Neural progenitor cell (in vitro differentiated cells): ENCODE measurements at regions not wholly inside any gene's neighbourhood (a gene's known extent, or its start where the extent isn't known, plus 50 kb on each side); places are given as distances from the start of the nearest gene placed in this dataset.

Source experiments
- DNase-seq: peaks from one replicate; pipeline ENCODE4 v3.0.0-alpha.2; 2016; ENCODE audit warnings: low spot score
- H2AFZ ChIP-seq: fragments of 200-600 bp; sonication (generic); replicated peaks from 2 replicates; pipeline ENCODE4 v1.6.1; 2016; ENCODE audit warnings: antibody characterized with exemption
- H3F3A ChIP-seq: fragments of 200-600 bp; sonication (generic); 2 replicates; pipeline ENCODE4 v1.6.1; 2016; ENCODE audit warnings: antibody characterized with exemption, low read depth
- H3K27ac ChIP-seq: fragments of 200-600 bp; sonication (generic); 2 replicates; pipeline ENCODE4 v1.5.1; 2016; ENCODE audit warnings: mild to moderate bottlenecking
- H3K27me3 ChIP-seq: fragments of 200-600 bp; sonication (generic); 2 replicates; pipeline ENCODE4 v1.6.1; 2016; ENCODE audit warnings: mild to moderate bottlenecking, moderate library complexity
- H3K36me3 ChIP-seq: fragments of 200-600 bp; sonication (generic); 2 replicates; pipeline ENCODE4 v1.5.1; 2016
- H3K4me1 ChIP-seq: fragments of 200-600 bp; sonication (generic); 2 replicates; pipeline ENCODE4 v1.6.1; 2016; ENCODE audit warnings: mixed run types
- H3K4me2 ChIP-seq: fragments of 200-600 bp; sonication (generic); 2 replicates; pipeline ENCODE4 v1.6.1; 2016
- H3K4me3 ChIP-seq: fragments of 200-600 bp; sonication (generic); 2 replicates; pipeline ENCODE4 v1.5.1; 2016
- H3K79me2 ChIP-seq: fragments of 200-600 bp; sonication (generic); 2 replicates; pipeline ENCODE4 v1.6.1; 2016; ENCODE audit warnings: low read depth
- H3K9ac ChIP-seq: fragments of 200-600 bp; sonication (generic); 2 replicates; pipeline ENCODE4 v1.6.1; 2016
- H3K9me3 ChIP-seq: fragments of 200-600 bp; sonication (generic); 2 replicates; pipeline ENCODE4 v1.5.1; 2016; ENCODE audit warnings: low read depth
- H4K20me1 ChIP-seq: fragments of 200-600 bp; sonication (generic); 2 replicates; pipeline ENCODE4 v1.6.1; 2016; ENCODE audit warnings: low read depth
- H3K27ac Mint-ChIP-seq: 3 replicates; pipeline ENCODE4 v1.8.0; 2021; ENCODE audit warnings: mixed read lengths
- H3K27me3 Mint-ChIP-seq: 2 replicates; pipeline ENCODE4 v1.8.0; 2022; ENCODE audit warnings: low read depth, mild to moderate bottlenecking, inconsistent platforms, moderate library complexity, mixed read lengths; ENCODE audit not compliant: insufficient read depth
- H3K36me3 Mint-ChIP-seq: 3 replicates; pipeline ENCODE4 v1.8.0; 2021; ENCODE audit warnings: mixed read lengths
- H3K4me1 Mint-ChIP-seq: 3 replicates; pipeline ENCODE4 v1.8.0; 2021; ENCODE audit warnings: mixed read lengths
- H3K4me3 Mint-ChIP-seq: 3 replicates; pipeline ENCODE4 v1.8.0; 2021; ENCODE audit warnings: mild to moderate bottlenecking, moderate library complexity, mixed read lengths
- H3K9me3 Mint-ChIP-seq: 3 replicates; pipeline ENCODE4 v1.8.0; 2020; ENCODE audit warnings: mixed read lengths
- CTCF ChIP-seq: fragments of 200-600 bp; sonication (generic); IDR thresholded peaks from 2 replicates; pipeline ENCODE4 v1.5.1; 2017; ENCODE audit warnings: antibody characterized with exemption, mild to moderate bottlenecking
- EZH2 ChIP-seq: fragments of 200-600 bp; sonication (generic); IDR thresholded peaks from 2 replicates; pipeline ENCODE4 v1.6.1; 2017; ENCODE audit warnings: antibody characterized with exemption, mild to moderate bottlenecking, moderate library complexity
- EZH2phosphoT487 ChIP-seq: fragments of 200-600 bp; sonication (generic); IDR thresholded peaks from 2 replicates; pipeline ENCODE4 v1.6.1; 2017; ENCODE audit warnings: antibody characterized with exemption

GRCh38 chr18:77711096-77711495 lies 461.4 kb downstream of the GALR1 start:
- H3K36me3 ChIP-seq: no peaks in the 10 kb centered on the region
- H3K9ac ChIP-seq: no peak overlapping the region
- H3K9me3 ChIP-seq: no peaks in the 10 kb centered on the region
- Mint-ChIP-seq H3K27ac (no peak overlapping the region), H3K9me3 (no peaks in the 10 kb centered on the region), H3K4me1 (no peaks in the 10 kb centered on the region), H3K4me3 (no peak overlapping the region), H3K27me3 (no peaks in the 10 kb centered on the region), H3K36me3 (no peaks in the 10 kb centered on the region)
- H3K4me2 ChIP-seq: no peak overlapping the region
- no peaks in the 10 kb centered on the region for H3F3A ChIP-seq
- no peaks in the 10 kb centered on the region for H3K4me1 ChIP-seq
- no peak overlapping the region for H3K27ac ChIP-seq
- no peak overlapping the region for H2AFZ ChIP-seq
- no peak overlapping the region for H3K4me3 ChIP-seq
- no peaks in the 10 kb centered on the region for H4K20me1 ChIP-seq
- peak; percentile 18 for DNase-seq
- TF ChIP-seq EZH2phosphoT487 (no peak), CTCF (peak; percentile 60)
- H3K79me2 ChIP-seq: no peaks in the 10 kb centered on the region
- no peaks in the 10 kb centered on the region for H3K27me3 ChIP-seq

GRCh38 chr18:77714716-77715115 lies 465.1 kb downstream of the GALR1 start:
- no peaks in the 10 kb centered on the region for H3F3A ChIP-seq
- no peak overlapping the region for H3K27ac ChIP-seq
- no peak overlapping the region for H3K4me2 ChIP-seq
- H3K79me2 ChIP-seq: no peaks in the 10 kb centered on the region
- Mint-ChIP-seq H3K36me3 (no peaks in the 10 kb centered on the region), H3K9me3 (no peaks in the 10 kb centered on the region), H3K4me3 (no peak overlapping the region), H3K27ac (no peak overlapping the region), H3K27me3 (no peaks in the 10 kb centered on the region), H3K4me1 (no peaks in the 10 kb centered on the region)
- no peaks in the 10 kb centered on the region for H3K9me3 ChIP-seq
- no peak overlapping the region for H3K4me3 ChIP-seq
- H2AFZ ChIP-seq: no peak overlapping the region
- H4K20me1 ChIP-seq: no peaks in the 10 kb centered on the region
- no peak overlapping the region for H3K9ac ChIP-seq
- no peaks in the 10 kb centered on the region for H3K27me3 ChIP-seq
- no peak for DNase-seq
- H3K4me1 ChIP-seq: no peaks in the 10 kb centered on the region
- TF ChIP-seq CTCF (no peak), EZH2phosphoT487 (no peak), EZH2 (no peak)
- no peaks in the 10 kb centered on the region for H3K36me3 ChIP-seq

- TF ChIP-seq CTCF (no peak), EZH2phosphoT487 (no peak), EZH2 (no peak)
- DNase-seq: no peak
- no peaks in the 10 kb centered on the region for H3K27me3 ChIP-seq
Measured at GRCh38 chr18:77716282-77716681, 466.6 kb downstream of the GALR1 start.

More at GRCh38 chr18:77716282-77716681, 466.6 kb downstream of the GALR1 start:
- Histone ChIP-seq H3K79me2 (no peaks in the 10 kb centered on the region), H3K4me1 (no peaks in the 10 kb centered on the region), H3K9me3 (no peaks in the 10 kb centered on the region), H4K20me1 (no peaks in the 10 kb centered on the region), H3K4me3 (no peak overlapping the region), H3F3A (no peaks in the 10 kb centered on the region), H3K36me3 (no peaks in the 10 kb centered on the region), H3K9ac (no peak overlapping the region), H2AFZ (no peak overlapping the region), H3K4me2 (no peak overlapping the region), H3K27ac (no peak overlapping the region)
- Mint-ChIP-seq H3K27me3 (no peaks in the 10 kb centered on the region), H3K9me3 (no peaks in the 10 kb centered on the region), H3K27ac (no peak overlapping the region), H3K4me1 (no peaks in the 10 kb centered on the region), H3K36me3 (no peaks in the 10 kb centered on the region), H3K4me3 (no peak overlapping the region)
